HL-60 (cell line): ENCODE measurements at regions not wholly inside any gene's neighbourhood (a gene's known extent, or its start where the extent isn't known, plus 50 kb on each side); places are given as distances from the start of the nearest gene placed in this dataset.

Source experiments
- DNase-seq, 2 experiments: peaks; one replicate each; pipeline ENCODE4 v3.0.0-alpha.2; 2010 to 2020; ENCODE audit warnings: low read depth in 1 of 2, low spot score in 1 of 2
- H3K27ac ChIP-seq: fragments of 250-450 bp; sonication (Bioruptor Pico); replicated peaks from 2 replicates; pipeline ENCODE4 v1.5.1; 2020; ENCODE audit warnings: mild to moderate bottlenecking, moderate library complexity
- H3K27me3 ChIP-seq: fragments of 250-450 bp; sonication (Bioruptor Pico); 2 replicates; pipeline ENCODE4 v1.5.1; 2021; ENCODE audit warnings: mild to moderate bottlenecking, moderate library complexity; ENCODE audit not compliant: insufficient read depth, poor library complexity, severe bottlenecking
- H3K4me3 ChIP-seq: replicated peaks from 2 replicates; pipeline ENCODE4 v1.5.1; 2011; ENCODE audit warnings: mild to moderate bottlenecking, control low read depth, low read length; ENCODE audit not compliant: insufficient read depth
- CTCF ChIP-seq: IDR thresholded peaks from one replicate; pipeline ENCODE4 v1.5.1; 2011; ENCODE audit warnings: low read length, control low read depth, inconsistent platforms; ENCODE audit not compliant: insufficient read depth
- GABPA ChIP-seq: IDR thresholded peaks from 2 replicates; pipeline ENCODE4 v1.6.1; 2012; ENCODE audit warnings: low read depth
- POLR2AphosphoS5 ChIP-seq: IDR thresholded peaks from 2 replicates; pipeline ENCODE4 v1.6.1; 2012; ENCODE audit warnings: low read depth
- REST ChIP-seq: IDR thresholded peaks from 2 replicates; pipeline ENCODE4 v1.6.1; 2012; ENCODE audit warnings: low read depth; ENCODE audit not compliant: insufficient replicate concordance
- SPI1 ChIP-seq: IDR thresholded peaks from 2 replicates; pipeline ENCODE4 v1.6.1; 2012; ENCODE audit warnings: low read depth, mild to moderate bottlenecking, borderline replicate concordance

DNA sequence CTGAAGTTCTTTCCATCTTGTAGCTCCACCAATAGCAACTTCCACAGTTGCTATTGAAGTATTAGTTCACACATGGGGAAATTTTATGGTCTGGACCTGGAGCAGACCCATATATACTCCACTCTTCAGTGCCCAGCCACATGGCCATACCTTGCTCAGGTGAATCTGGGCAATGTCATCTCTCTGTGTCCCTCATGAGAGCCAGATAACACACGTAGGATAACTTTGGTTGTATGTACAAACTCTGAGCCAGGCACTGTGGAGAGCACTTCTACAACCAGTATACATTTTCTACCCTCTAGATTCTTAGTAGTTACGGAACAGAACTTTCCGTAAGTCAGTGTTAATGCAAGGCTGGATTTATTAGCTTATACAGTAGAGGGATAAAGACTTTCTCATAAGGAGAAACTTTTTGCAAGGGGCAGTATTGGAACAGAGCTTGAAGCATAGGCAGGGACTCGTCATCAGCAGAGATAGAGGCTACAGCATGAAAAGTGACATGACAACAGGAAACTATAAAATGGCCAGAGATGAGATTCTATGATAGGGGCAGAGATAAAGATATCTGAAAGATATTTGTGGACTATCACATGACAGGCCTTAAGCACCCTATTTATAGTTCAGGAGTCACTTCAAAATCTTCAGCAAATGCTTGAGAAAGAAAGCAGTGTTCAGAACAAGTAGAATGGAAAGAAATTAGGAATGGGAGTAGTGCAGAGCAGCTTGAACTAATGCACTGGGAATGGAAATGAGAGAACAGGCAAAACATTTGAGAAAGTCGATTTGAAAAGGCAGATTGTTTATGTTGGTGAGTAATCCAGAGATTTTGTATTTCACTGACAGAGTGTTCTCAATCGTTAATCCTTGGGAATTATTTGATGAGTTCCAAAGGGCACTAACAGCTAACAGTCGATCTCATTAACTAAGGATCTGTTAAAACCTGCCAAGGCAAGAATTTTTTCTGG is 481.8 kb downstream of the USP25 start:
- H3K27ac ChIP-seq, result no peak overlapping the region
- H3K4me3 ChIP-seq, result no peak overlapping the region
- TF ChIP-seq CTCF, result no peak
- no peak for TF ChIP-seq SPI1
- no peak for TF ChIP-seq GABPA
- TF ChIP-seq REST, result no peak
- TF ChIP-seq POLR2AphosphoS5, result no peak
- no peaks in the 10 kb centered on the region for H3K27me3 ChIP-seq
- DNase-seq, result no peak

DNA sequence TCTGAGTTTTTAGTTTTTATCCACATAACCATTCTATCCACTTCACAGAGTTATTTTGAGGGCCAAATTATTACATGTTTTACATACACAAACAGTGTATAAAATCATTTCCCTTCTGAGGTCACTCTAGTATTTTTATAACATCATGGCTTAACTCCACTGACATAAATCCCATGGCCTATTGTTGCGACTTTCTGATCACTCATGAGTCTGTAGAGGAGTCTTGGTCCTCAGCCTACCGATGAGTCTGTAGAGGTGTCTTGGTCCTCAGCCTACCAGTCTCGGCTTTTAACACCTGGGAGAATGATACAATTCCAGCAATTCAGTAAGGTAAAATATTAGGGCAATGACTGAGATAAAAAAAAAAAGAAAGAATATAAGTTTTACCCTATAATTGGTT is 483.7 kb downstream of the USP25 start:
- DNase-seq, result no peak
- Histone ChIP-seq H3K4me3 (no peak overlapping the region), H3K27me3 (no peaks in the 10 kb centered on the region), H3K27ac (no peak overlapping the region)
- TF ChIP-seq POLR2AphosphoS5, result no peak
- TF ChIP-seq SPI1, result no peak
- TF ChIP-seq REST, result no peak
- TF ChIP-seq GABPA, result no peak
- no peak for TF ChIP-seq CTCF

DNA sequence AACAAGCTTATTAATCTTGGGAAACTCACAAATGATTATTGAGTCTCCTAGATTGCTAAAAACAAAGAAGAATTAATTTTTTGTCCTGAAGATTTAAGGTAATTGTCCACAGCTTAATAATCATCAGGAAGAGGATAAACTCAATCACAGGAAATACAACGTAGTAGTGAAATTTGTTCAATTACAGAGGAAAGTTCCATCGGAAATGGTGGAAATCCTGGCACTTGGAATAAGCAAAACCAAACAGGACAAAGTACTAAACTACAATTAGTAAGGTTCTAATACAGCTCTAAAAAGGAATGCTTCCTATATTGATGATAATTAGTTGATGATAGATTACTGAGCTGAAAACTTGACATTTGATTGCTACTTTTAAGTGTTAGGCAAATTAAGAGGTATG is 485.4 kb downstream of the USP25 start:
- Histone ChIP-seq H3K27me3 (no peaks in the 10 kb centered on the region), H3K4me3 (no peak overlapping the region), H3K27ac (no peak overlapping the region)
- no peak for TF ChIP-seq SPI1
- no peak for TF ChIP-seq GABPA
- no peak for TF ChIP-seq POLR2AphosphoS5
- TF ChIP-seq REST, result no peak
- no peak for TF ChIP-seq CTCF
- DNase-seq, result no peak
